Adrenal gland (tissue), 9 donors: ENCODE measurements at regions not wholly inside any gene's neighbourhood (a gene's known extent, or its start where the extent isn't known, plus 50 kb on each side); places are given as distances from the start of the nearest gene placed in this dataset.
A peak's percentile ranks its signal among the peaks of the same experiment; 100 is the strongest.

ENCODE experiments used
- DNase-seq, 7 donors: peaks; one replicate each; pipeline ENCODE4 v3.0.0-alpha.2; 2019 to 2020
- H3K27ac ChIP-seq, 5 donors: fragments of 200-600 bp; sonication (generic) in 4 of 5; 1 replicate in 3 of 5; 2 replicates in 2 of 5; pipeline versions ENCODE4 v1.5.1 to v1.8.0; 2016 to 2020; ENCODE audit warnings: mild to moderate bottlenecking in 1 of 5
- H3K27me3 ChIP-seq: fragments of 200-600 bp; 2 replicates; pipeline ENCODE4 v1.8.0; 2021
- H3K36me3 ChIP-seq, 2 donors: fragments of 200-600 bp; replicated peaks in 1 of 2; 1 replicate in 1 of 2; 2 replicates in 1 of 2; pipeline versions ENCODE4 v1.5.1 to v1.8.0; 2018 to 2022
- H3K4me1 ChIP-seq, 2 donors: fragments of 200-600 bp; replicated peaks in 1 of 2; 1 replicate in 1 of 2; 2 replicates in 1 of 2; pipeline versions ENCODE4 v1.5.1 to v1.8.0; 2018 to 2021
- H3K4me3 ChIP-seq, 4 donors: fragments of 200-600 bp; sonication (generic) in 3 of 4; one replicate each; pipeline ENCODE4 v1.5.1; 2016 to 2018
- H3K9me3 ChIP-seq, 3 donors: fragments of 200-600 bp; sonication (generic) in 1 of 3; replicated peaks in 1 of 3; 1 replicate in 2 of 3; 2 replicates in 1 of 3; pipeline versions ENCODE4 v1.5.1 to v1.8.0; 2016 to 2021
- CTCF ChIP-seq, 6 experiments: fragments of 450-650 bp in 4 of 6; fragments of 200-600 bp in 2 of 6; sonication (generic) in 1 of 6; IDR thresholded peaks; 1 replicate in 5 of 6; 2 replicates in 1 of 6; pipeline versions ENCODE4 v1.5.1 to v1.8.0; 2016 to 2021; ENCODE audit warnings: antibody characterized with exemption in 6 of 6, mild to moderate bottlenecking in 2 of 6, moderate library complexity in 1 of 6
- POLR2A ChIP-seq, 2 donors: fragments of 450-650 bp; IDR thresholded peaks; one replicate each; pipeline ENCODE4 v1.6.1; 2017; ENCODE audit warnings: antibody characterized with exemption in 2 of 2, mild to moderate bottlenecking in 2 of 2, moderate library complexity in 1 of 2
- WGBS, 4 donors: extraction: QIAGEN DNeasy Blood & Tissue Kit in 2 of 4; methylation state at CpG; one replicate each; pipeline versions ENCODE4 v1.1.5 to v1.1.7; 2013 to 2017; 5-methylcytosine and 5-hydroxymethylcytosine counted together
- intact Hi-C, 2 donors: fragments of 100-400 bp; cut with DNase I; formaldehyde crosslinking; loops; one replicate each; pipeline versions ENCODE4 v1.14.1 to v1.15.0; 2022 to 2023
- donor health status: healthy with polysubstance abuse.
- donor health status: Bipolar disorder and iron deficiency.
- donor health status: DM: yes; HTN: yes; CAD: no.
- donor health status: DM: no; HTN: no; CAD: no.
- donor health status: DM: no; HTN: no; CAD: no.

GRCh38 chr14:25134184-25134583, 84.2 kb upstream of the STXBP6 start:
- no peak overlapping the region for H3K4me3 ChIP-seq
- no peak for DNase-seq
- no peaks in the 10 kb centered on the region for H3K4me1 ChIP-seq
- H3K27me3 ChIP-seq: peaks cover 9% of the 10 kb centered on the region
- no peak for TF ChIP-seq CTCF (IDR thresholded peaks at IDR 0.05)
- no peak for TF ChIP-seq POLR2A (IDR thresholded peaks at IDR 0.05)
- 65 to 83% (median 79%) methylated on average over 4 to 5 of the region's 5 CpGs for WGBS, 4 donors
- intact Hi-C loops: loop anchor here (5.0 to 10.0 kb wide), 3 partner anchors 327 to 399 kb away; no protein-coding TSS in a partner anchor
- H3K9me3 ChIP-seq: no peaks in the 10 kb centered on the region
- H3K27ac ChIP-seq: no peak overlapping the region
- no peaks in the 10 kb centered on the region for H3K36me3 ChIP-seq

- peak; percentile 28 to 72 (median 64) for DNase-seq
- H3K4me1 ChIP-seq: no peaks in the 10 kb centered on the region
- H3K27me3 ChIP-seq: peaks cover 9% of the 10 kb centered on the region
- H3K4me3 ChIP-seq: no peak overlapping the region
- peak; percentile 55 to 82 (median 72) for TF ChIP-seq CTCF (IDR thresholded peaks at IDR 0.05)
- no peak for TF ChIP-seq POLR2A (IDR thresholded peaks at IDR 0.05)
- intact Hi-C loops: loop anchor here (5.0 to 10.0 kb wide), 3 partner anchors 326 to 398 kb away; no protein-coding TSS in a partner anchor
- H3K9me3 ChIP-seq: no peaks in the 10 kb centered on the region
- WGBS, 4 donors: 15 to 18% (median 16%) methylated on average over 20 of the region's 20 CpGs
- H3K27ac ChIP-seq: no peak overlapping the region
- no peaks in the 10 kb centered on the region for H3K36me3 ChIP-seq
Observed at GRCh38 chr14:25132732-25133422, 82.9 kb upstream of the STXBP6 start.

DNA sequence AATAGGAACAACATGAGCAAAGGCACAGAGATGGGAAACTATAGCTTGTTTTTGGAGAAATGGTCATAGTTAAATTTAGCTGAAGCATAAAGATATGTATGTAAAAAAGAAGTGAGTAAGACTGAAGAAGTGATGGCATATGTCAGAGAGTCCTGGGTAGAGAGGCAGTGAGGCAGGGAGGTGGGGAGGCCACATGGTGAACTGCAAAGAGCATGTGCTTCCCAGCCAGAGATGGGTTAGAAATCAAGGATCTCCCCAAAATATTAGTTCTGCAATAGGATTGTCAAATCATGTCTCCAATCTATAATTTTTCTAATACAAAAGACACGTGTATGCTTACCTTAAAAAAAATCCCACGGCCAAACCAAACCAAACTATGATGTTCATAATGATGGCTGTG, 82.1 kb upstream of the STXBP6 start:
- H3K9me3 ChIP-seq: no peaks in the 10 kb centered on the region
- WGBS, 4 donors: 65 to 81% (median 72%) methylated on average over 2 of the region's 2 CpGs
- no peak overlapping the region for H3K4me3 ChIP-seq
- H3K4me1 ChIP-seq: no peaks in the 10 kb centered on the region
- TF ChIP-seq POLR2A (IDR thresholded peaks at IDR 0.05): no peak
- TF ChIP-seq CTCF (IDR thresholded peaks at IDR 0.05): no peak
- intact Hi-C loops: loop anchor here (5.0 to 10.0 kb wide), 3 partner anchors 325 to 397 kb away; no protein-coding TSS in a partner anchor
- H3K27me3 ChIP-seq: peaks cover 9% of the 10 kb centered on the region
- no peak overlapping the region for H3K27ac ChIP-seq
- no peaks in the 10 kb centered on the region for H3K36me3 ChIP-seq
- no peak for DNase-seq

DNA sequence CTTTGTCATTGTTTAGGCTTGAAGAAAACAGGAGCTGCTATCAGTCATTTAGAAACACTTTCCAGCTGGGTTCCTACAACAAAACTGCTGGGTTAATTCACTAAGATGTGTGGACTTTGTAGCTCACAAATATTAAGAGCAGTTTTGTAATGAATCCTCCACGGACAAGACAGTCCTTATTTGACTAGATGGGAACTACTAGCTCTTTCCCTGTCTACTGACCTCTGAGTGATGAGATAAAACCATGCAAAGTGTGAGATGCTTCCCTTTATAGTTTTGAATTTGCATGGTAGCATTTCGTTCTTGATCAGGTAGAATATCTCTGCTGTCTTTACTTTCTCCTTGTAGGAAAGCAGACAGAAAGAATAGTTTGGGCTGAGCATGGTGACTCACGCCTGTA, 72.9 kb upstream of the STXBP6 start:
- no peaks in the 10 kb centered on the region for H3K9me3 ChIP-seq
- no peaks in the 10 kb centered on the region for H3K27me3 ChIP-seq
- intact Hi-C loops: no loop called here
- TF ChIP-seq POLR2A (IDR thresholded peaks at IDR 0.05): no peak
- TF ChIP-seq CTCF (IDR thresholded peaks at IDR 0.05): no peak
- DNase-seq: no peak
- no peaks in the 10 kb centered on the region for H3K4me1 ChIP-seq
- no peak overlapping the region for H3K4me3 ChIP-seq
- 67 to 81% (median 73%) methylated on average over 3 of the region's 3 CpGs for WGBS, 4 donors
- H3K27ac ChIP-seq: no peak overlapping the region
- H3K36me3 ChIP-seq: no peaks in the 10 kb centered on the region
